Cardiac muscle cell (in vitro differentiated cells and primary cell): ENCODE measurements at regions not wholly inside any gene's neighbourhood (a gene's known extent, or its start where the extent isn't known, plus 50 kb on each side); places are given as distances from the start of the nearest gene placed in this dataset.

ENCODE experiments used
- DNase-seq, 2 donors: peaks; one replicate each; pipeline versions ENCODE4 v3.0.0 to v3.0.0-alpha.2; 2010 to 2017; ENCODE audit warnings: low read depth in 1 of 2, low spot score in 1 of 2
- H3K27ac ChIP-seq: fragments of 200-600 bp; sonication (generic); 2 replicates; pipeline ENCODE4 v1.5.1; 2016
- H3K27me3 ChIP-seq: fragments of 200-600 bp; sonication (generic); 2 replicates; pipeline ENCODE4 v1.6.0; 2016; ENCODE audit warnings: control low read depth
- H3K36me3 ChIP-seq: fragments of 200-600 bp; sonication (generic); 2 replicates; pipeline ENCODE4 v1.5.1; 2016; ENCODE audit warnings: control low read depth
- H3K4me1 ChIP-seq: fragments of 200-600 bp; sonication (generic); 2 replicates; pipeline ENCODE4 v1.8.1; 2017; ENCODE audit warnings: low read depth, mild to moderate bottlenecking, mixed run types
- H3K4me3 ChIP-seq: fragments of 200-600 bp; sonication (generic); 2 replicates; pipeline ENCODE4 v1.5.1; 2016; ENCODE audit warnings: mild to moderate bottlenecking
- H3K9me3 ChIP-seq: fragments of 200-600 bp; sonication (generic); 2 replicates; pipeline ENCODE4 v1.5.1; 2017; ENCODE audit warnings: low read depth, mild to moderate bottlenecking, control low read depth
- CTCF ChIP-seq: IDR thresholded peaks from 2 replicates; pipeline ENCODE4 v1.5.1; 2012; ENCODE audit warnings: low read depth, mild to moderate bottlenecking, low read length

GRCh38 chr9:25421560-25421959 is 256.7 kb downstream of the TUSC1 start:
- TF ChIP-seq CTCF = no peak
- Histone ChIP-seq H3K27me3 (no peaks in the 10 kb centered on the region), H3K36me3 (no peaks in the 10 kb centered on the region), H3K4me1 (no peaks in the 10 kb centered on the region), H3K27ac (no peak overlapping the region), H3K9me3 (no peaks in the 10 kb centered on the region), H3K4me3 (no peak overlapping the region)
- no peak for DNase-seq

- Histone ChIP-seq H3K36me3 (no peaks in the 10 kb centered on the region), H3K4me1 (no peaks in the 10 kb centered on the region), H3K27ac (no peak overlapping the region), H3K27me3 (no peaks in the 10 kb centered on the region), H3K4me3 (no peak overlapping the region), H3K9me3 (no peaks in the 10 kb centered on the region)
- TF ChIP-seq CTCF = no peak
- DNase-seq = no peak
Observed at GRCh38 chr9:25418974-25419373, 259.3 kb downstream of the TUSC1 start.

GRCh38 chr9:25415718-25416117 is 262.5 kb downstream of the TUSC1 start:
- Histone ChIP-seq H3K4me3 (no peak overlapping the region), H3K4me1 (no peaks in the 10 kb centered on the region), H3K27me3 (no peaks in the 10 kb centered on the region), H3K9me3 (no peaks in the 10 kb centered on the region), H3K27ac (no peak overlapping the region), H3K36me3 (no peaks in the 10 kb centered on the region)
- no peak for DNase-seq
- TF ChIP-seq CTCF = no peak

- no peak for DNase-seq
- Histone ChIP-seq H3K4me3 (no peak overlapping the region), H3K9me3 (no peaks in the 10 kb centered on the region), H3K27ac (no peak overlapping the region), H3K36me3 (no peaks in the 10 kb centered on the region), H3K27me3 (no peaks in the 10 kb centered on the region), H3K4me1 (no peaks in the 10 kb centered on the region)
- no peak for TF ChIP-seq CTCF
Observed at GRCh38 chr9:25412646-25413045, 265.6 kb downstream of the TUSC1 start.

GRCh38 chr9:25397746-25398145 is 280.5 kb downstream of the TUSC1 start:
- no peak overlapping the region for H3K27ac ChIP-seq
- DNase-seq = no peak
- H3K4me1 ChIP-seq = no peaks in the 10 kb centered on the region
- no peak overlapping the region for H3K4me3 ChIP-seq
- no peaks in the 10 kb centered on the region for H3K27me3 ChIP-seq
- no peak for TF ChIP-seq CTCF
- H3K36me3 ChIP-seq = no peaks in the 10 kb centered on the region
- no peaks in the 10 kb centered on the region for H3K9me3 ChIP-seq

- no peak overlapping the region for H3K4me3 ChIP-seq
- no peaks in the 10 kb centered on the region for H3K36me3 ChIP-seq
- H3K9me3 ChIP-seq = no peaks in the 10 kb centered on the region
- TF ChIP-seq CTCF = no peak
- no peak overlapping the region for H3K27ac ChIP-seq
- no peak for DNase-seq
- H3K4me1 ChIP-seq = no peaks in the 10 kb centered on the region
- no peaks in the 10 kb centered on the region for H3K27me3 ChIP-seq
Observed at GRCh38 chr9:25396828-25397227, 281.4 kb downstream of the TUSC1 start.
